Right cardiac atrium (tissue), 5 donors: ENCODE measurements at regions not wholly inside any gene's neighbourhood (a gene's known extent, or its start where the extent isn't known, plus 50 kb on each side); places are given as distances from the start of the nearest gene placed in this dataset.
"Not testable (repeated sequence)": the region's sequence is repeated elsewhere in the genome, so short reads cannot be mapped to it uniquely, and the experiment has no call there.

ENCODE experiments used
- ATAC-seq, 2 donors: fragments of 200-7000 bp; cut with Tn5 transposase; one replicate each; pipeline versions ENCODE4 v1.8.0 to v1.9.1; 2020; ENCODE audit warnings: moderate library complexity in 2 of 2, mild to moderate bottlenecking in 1 of 2
- DNase-seq, 3 donors: peaks; one replicate each; pipeline ENCODE4 v3.0.0-alpha.2; 2020
- H3K27ac ChIP-seq: one replicate; pipeline ENCODE4 v1.5.1; 2013; ENCODE audit warnings: mild to moderate bottlenecking, low read length, control low read depth, moderate library complexity
- H3K27me3 ChIP-seq: one replicate; pipeline ENCODE4 v1.6.1; 2013; ENCODE audit not compliant: control insufficient read depth, insufficient read depth
- H3K4me1 ChIP-seq: one replicate; pipeline ENCODE4 v1.6.1; 2013; ENCODE audit warnings: low read length; ENCODE audit not compliant: control insufficient read depth, insufficient read depth
- H3K4me3 ChIP-seq: one replicate; pipeline ENCODE4 v1.5.1; 2013; ENCODE audit warnings: low read length, control low read depth
- H3K9me3 ChIP-seq: one replicate; pipeline ENCODE4 v1.6.1; 2013; ENCODE audit warnings: low read length; ENCODE audit not compliant: control insufficient read depth
- WGBS: extraction: QIAGEN DNeasy Blood & Tissue Kit; methylation state at CpG from one replicate; pipeline ENCODE4 v1.1.7; 2013; 5-methylcytosine and 5-hydroxymethylcytosine counted together
- intact Hi-C, 4 donors: fragments of 100-400 bp; cut with DNase I; formaldehyde crosslinking; loops; one replicate each; pipeline versions ENCODE4 v1.11.0 to v1.14.0; 2022 to 2023
- donor health status: healthy with polysubstance abuse.
- donor health status: DM: no; HTN: yes; CAD: no.
- donor health status: DM: no; HTN: no; CAD: no.
- donor health status: DM: no; HTN: yes; CAD: no; lungs with severe emphysema.
- donor health status: DM: yes; HTN: yes; CAD: no.

GRCh38 chr11:130668751-130669150, 220.3 kb downstream of the ADAMTS15 start:
- no peaks in the 10 kb centered on the region for H3K27me3 ChIP-seq
- no peaks in the 10 kb centered on the region for H3K4me1 ChIP-seq
- no peaks in the 10 kb centered on the region for H3K9me3 ChIP-seq
- no peak for DNase-seq
- H3K27ac ChIP-seq: no peak overlapping the region
- 73% methylated on average over 2 of the region's 2 CpGs for WGBS
- no peak overlapping the region for H3K4me3 ChIP-seq
- intact Hi-C loops: no loop called here
- ATAC-seq: no peak

GRCh38 chr11:130670200-130670599, 221.8 kb downstream of the ADAMTS15 start:
- no peak overlapping the region for H3K27ac ChIP-seq
- ATAC-seq: no peak
- 94% methylated on average over 6 of the region's 6 CpGs for WGBS

GRCh38 chr11:130671801-130672700, 223.6 kb downstream of the ADAMTS15 start:
- Histone ChIP-seq H3K27me3 (no peaks in the 10 kb centered on the region), H3K4me3 (no peak overlapping the region), H3K9me3 (no peaks in the 10 kb centered on the region), H3K4me1 (peaks cover 4% of the 10 kb centered on the region), H3K27ac (peak overlapping the region; percentile 20)
- intact Hi-C loops: no loop called here
- DNase-seq (peak; percentile 85 to 91 (median 89)), ATAC-seq (peak; percentile 81 to 86)
- WGBS: 62% methylated on average over 14 of the region's 14 CpGs

More at GRCh38 chr11:130670200-130670599, 221.8 kb downstream of the ADAMTS15 start:
- H3K27me3 ChIP-seq: no peaks in the 10 kb centered on the region
- no peak overlapping the region for H3K4me3 ChIP-seq
- H3K4me1 ChIP-seq: peaks cover under 1% of the 10 kb centered on the region
- no peak for DNase-seq
- intact Hi-C loops: no loop called here
- no peaks in the 10 kb centered on the region for H3K9me3 ChIP-seq

GRCh38 chr11:130672911-130673310, 224.5 kb downstream of the ADAMTS15 start:
- H3K9me3 ChIP-seq: no peaks in the 10 kb centered on the region
- intact Hi-C loops: no loop called here
- no peak overlapping the region for H3K4me3 ChIP-seq
- H3K4me1 ChIP-seq: peaks cover 4% of the 10 kb centered on the region
- no peaks in the 10 kb centered on the region for H3K27me3 ChIP-seq
- WGBS: 76% methylated on average over 5 of the region's 5 CpGs
- H3K27ac ChIP-seq: no peak overlapping the region
- DNase-seq: peak in 2 of 3 donors; percentile 59 to 63
- ATAC-seq: no peak

- no peak overlapping the region for H3K4me3 ChIP-seq
- no peak for DNase-seq
- intact Hi-C loops: no loop called here
- no peaks in the 10 kb centered on the region for H3K27me3 ChIP-seq
- H3K9me3 ChIP-seq: no peaks in the 10 kb centered on the region
- H3K4me1 ChIP-seq: peaks cover 4% of the 10 kb centered on the region
- H3K27ac ChIP-seq: no peak overlapping the region
- WGBS: 65% methylated on average over 2 of the region's 2 CpGs
- no peak for ATAC-seq
These were observed 225.3 kb downstream of the ADAMTS15 start for GRCh38 chr11:130673698-130674097.

GRCh38 chr11:130674686-130675308, 226.4 kb downstream of the ADAMTS15 start:
- ATAC-seq (no peak), DNase-seq (no peak)
- 71% methylated on average over 5 of the region's 5 CpGs for WGBS
- Histone ChIP-seq H3K4me1 (peaks cover 4% of the 10 kb centered on the region), H3K4me3 (no peak overlapping the region), H3K27me3 (no peaks in the 10 kb centered on the region), H3K27ac (peak overlapping the region; percentile 72), H3K9me3 (no peaks in the 10 kb centered on the region)
- intact Hi-C loops: no loop called here

GRCh38 chr11:130675371-130675821, 227.0 kb downstream of the ADAMTS15 start:
- intact Hi-C loops: no loop called here
- H3K27ac ChIP-seq: peak overlapping the region; percentile 77
- ATAC-seq (peak; percentile 87 to 91), DNase-seq (peak; percentile 92 to 93 (median 93))
- H3K4me3 ChIP-seq: no peak overlapping the region
- 27% methylated on average over 10 of the region's 10 CpGs for WGBS
- no peaks in the 10 kb centered on the region for H3K9me3 ChIP-seq
- peaks cover 4% of the 10 kb centered on the region for H3K4me1 ChIP-seq
- H3K27me3 ChIP-seq: no peaks in the 10 kb centered on the region

GRCh38 chr11:130675917-130676316, 227.5 kb downstream of the ADAMTS15 start:
- Histone ChIP-seq H3K27ac (peak overlapping the region; percentile 77), H3K4me1 (peaks cover 4% of the 10 kb centered on the region), H3K27me3 (no peaks in the 10 kb centered on the region), H3K4me3 (no peak overlapping the region), H3K9me3 (no peaks in the 10 kb centered on the region)
- 28% methylated on average over 1 of the region's 1 CpG for WGBS
- DNase-seq: no peak
- peak in 1 of 2 donors; percentile 27 for ATAC-seq
- intact Hi-C loops: no loop called here

- Histone ChIP-seq H3K4me3 (no peak overlapping the region), H3K27me3 (no peaks in the 10 kb centered on the region), H3K9me3 (no peaks in the 10 kb centered on the region), H3K4me1 (peaks cover 4% of the 10 kb centered on the region), H3K27ac (peak overlapping the region; percentile 11)
- 65% methylated on average over 6 of the region's 6 CpGs for WGBS
- ATAC-seq (peak; percentile 56 to 74), DNase-seq (no peak)
- intact Hi-C loops: no loop called here
These were observed 229.2 kb downstream of the ADAMTS15 start for GRCh38 chr11:130677486-130678153.

GRCh38 chr11:130679247-130679646, 230.8 kb downstream of the ADAMTS15 start:
- ATAC-seq (no peak), DNase-seq (no peak)
- WGBS: 94% methylated on average over 4 of the region's 4 CpGs
- H3K27me3 ChIP-seq: no peaks in the 10 kb centered on the region
- peaks cover 4% of the 10 kb centered on the region for H3K4me1 ChIP-seq
- H3K4me3 ChIP-seq: no peak overlapping the region
- no peak overlapping the region for H3K27ac ChIP-seq
- H3K9me3 ChIP-seq: no peaks in the 10 kb centered on the region
- intact Hi-C loops: no loop called here

- ATAC-seq, H3K9me3 ChIP-seq, H3K27ac ChIP-seq, intact Hi-C loops, H3K4me1 ChIP-seq, H3K27me3 ChIP-seq, H3K4me3 ChIP-seq, DNase-seq: not testable (repeated sequence)
- 63% methylated on average over 2 of the region's 2 CpGs for WGBS
These were observed 233.8 kb downstream of the SNX19 start for GRCh38 chr11:130682471-130682870.
